Stimulated activated CD8-positive, alpha-beta memory T cell treated with anti-CD3 and anti-CD28 coated beads, Interleukin-4, amount 100 ng/mL, for 24 hours (primary cell): ENCODE measurements at regions not wholly inside any gene's neighbourhood (a gene's known extent, or its start where the extent isn't known, plus 50 kb on each side); places are given as distances from the start of the nearest gene placed in this dataset.

Experiments used
- DNase-seq: peaks from one replicate; pipeline ENCODE4 v3.0.0-alpha.2; 2020; ENCODE audit warnings: low read depth

GRCh38 chr4:123878976-123879375 is 482.4 kb downstream of the SPRY1 start:
- DNase-seq = no peak

- no peak for DNase-seq
Measured at GRCh38 chr4:123880631-123881030, 484.0 kb downstream of the SPRY1 start.

- no peak for DNase-seq
Measured at GRCh38 chr4:123884922-123885321, 488.3 kb downstream of the SPRY1 start.

- DNase-seq = no peak
Measured at GRCh38 chr4:123889507-123889906, 492.9 kb downstream of the SPRY1 start.

GRCh38 chr4:123890889-123891288 is 494.3 kb downstream of the SPRY1 start:
- no peak for DNase-seq

- no peak for DNase-seq
Measured at GRCh38 chr4:123891881-123892280, 495.3 kb downstream of the SPRY1 start.

GRCh38 chr4:123892368-123892976 is 495.9 kb downstream of the SPRY1 start:
- DNase-seq = no peak

- DNase-seq = no peak
Measured at GRCh38 chr4:123893011-123893981, 496.7 kb downstream of the SPRY1 start.

- DNase-seq = no peak
Measured at GRCh38 chr4:123896446-123897071, 500.0 kb downstream of the SPRY1 start.

- DNase-seq = no peak
Measured at GRCh38 chr4:123898946-123899666, 502.5 kb downstream of the SPRY1 start.

- DNase-seq = no peak
Measured at GRCh38 chr4:123904882-123905281, 508.3 kb downstream of the SPRY1 start.

GRCh38 chr4:123913598-123913997 is 517.0 kb downstream of the SPRY1 start:
- DNase-seq = no peak

- DNase-seq = no peak
Measured at GRCh38 chr4:123916821-123917220, 520.2 kb downstream of the SPRY1 start.

GRCh38 chr4:123919576-123920098 is 523.0 kb downstream of the SPRY1 start:
- no peak for DNase-seq

- DNase-seq = no peak
Measured at GRCh38 chr4:123921339-123921738, 524.7 kb downstream of the SPRY1 start.

GRCh38 chr4:123922847-123923246 is 526.3 kb downstream of the SPRY1 start:
- DNase-seq = no peak

- DNase-seq = no peak
Measured at GRCh38 chr4:123924536-123924935, 527.9 kb downstream of the SPRY1 start.

GRCh38 chr4:123929565-123929964 is 533.0 kb downstream of the SPRY1 start:
- DNase-seq = no peak

- no peak for DNase-seq
Measured at GRCh38 chr4:123930996-123931395, 534.4 kb downstream of the SPRY1 start.

- no peak for DNase-seq
Measured at GRCh38 chr4:123934096-123934495, 537.5 kb downstream of the SPRY1 start.

GRCh38 chr4:123936621-123937043 is 540.0 kb downstream of the SPRY1 start:
- no peak for DNase-seq

- DNase-seq = no peak
Measured at GRCh38 chr4:123937581-123937980, 541.0 kb downstream of the SPRY1 start.
